ENCODE measurements at regions not wholly inside any gene's neighbourhood (a gene's known extent, or its start where the extent isn't known, plus 50 kb on each side); places are given as distances from the start of the nearest gene placed in this dataset.

DNA sequence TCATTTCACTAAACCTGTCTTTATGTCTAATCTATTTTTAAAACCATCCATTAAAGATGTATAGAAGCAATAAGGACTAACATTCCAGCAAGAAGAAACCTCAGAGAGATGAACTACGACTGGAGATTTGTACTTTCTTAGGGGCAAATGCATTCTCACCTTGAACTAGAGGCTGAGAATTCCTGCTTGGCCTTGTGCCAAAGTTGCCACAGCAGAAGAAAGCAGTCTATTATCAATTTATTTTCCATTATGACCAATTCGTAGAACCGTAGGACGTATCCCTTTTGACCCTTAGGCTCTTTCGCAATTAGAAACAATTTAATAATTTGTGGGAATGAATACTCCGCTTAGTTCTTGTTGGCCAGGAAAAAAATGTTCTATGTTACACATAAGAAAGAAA lies 1647.4 kb upstream of the CDH9 start:
- Histone ChIP-seq H3K4me2 (ENCODE audit: insufficient read depth, low read length) (no peak overlapping the region), H3K79me2 (ENCODE audit: insufficient read depth, low read length) (no peaks in the 10 kb centered on the region), H2AFZ (ENCODE audit: low read length) (no peak overlapping the region), H3K4me1 (ENCODE audit: insufficient read depth, low read length) (no peaks in the 10 kb centered on the region), H4K20me1 (ENCODE audit: insufficient read depth, low read length) (no peaks in the 10 kb centered on the region), H3K4me3 (ENCODE audit: insufficient read depth, low read length) (no peak overlapping the region), H3K9me3 (ENCODE audit: low read depth, low read length) (no peaks in the 10 kb centered on the region), H3K36me3 (ENCODE audit: insufficient read depth, low read length) (no peaks in the 10 kb centered on the region), H3K27me3 (ENCODE audit: insufficient read depth, low read length) (no peaks in the 10 kb centered on the region), H3K27ac (ENCODE audit: low read depth, low read length) (no peak overlapping the region)
- TF ChIP-seq, protein P1, sequence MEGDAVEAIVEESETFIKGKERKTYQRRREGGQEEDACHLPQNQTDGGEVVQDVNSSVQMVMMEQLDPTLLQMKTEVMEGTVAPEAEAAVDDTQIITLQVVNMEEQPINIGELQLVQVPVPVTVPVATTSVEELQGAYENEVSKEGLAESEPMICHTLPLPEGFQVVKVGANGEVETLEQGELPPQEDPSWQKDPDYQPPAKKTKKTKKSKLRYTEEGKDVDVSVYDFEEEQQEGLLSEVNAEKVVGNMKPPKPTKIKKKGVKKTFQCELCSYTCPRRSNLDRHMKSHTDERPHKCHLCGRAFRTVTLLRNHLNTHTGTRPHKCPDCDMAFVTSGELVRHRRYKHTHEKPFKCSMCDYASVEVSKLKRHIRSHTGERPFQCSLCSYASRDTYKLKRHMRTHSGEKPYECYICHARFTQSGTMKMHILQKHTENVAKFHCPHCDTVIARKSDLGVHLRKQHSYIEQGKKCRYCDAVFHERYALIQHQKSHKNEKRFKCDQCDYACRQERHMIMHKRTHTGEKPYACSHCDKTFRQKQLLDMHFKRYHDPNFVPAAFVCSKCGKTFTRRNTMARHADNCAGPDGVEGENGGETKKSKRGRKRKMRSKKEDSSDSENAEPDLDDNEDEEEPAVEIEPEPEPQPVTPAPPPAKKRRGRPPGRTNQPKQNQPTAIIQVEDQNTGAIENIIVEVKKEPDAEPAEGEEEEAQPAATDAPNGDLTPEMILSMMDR (IDR thresholded peaks at IDR 0.05; ENCODE audit: extremely low read depth, low read depth, low read length): no peak
- peak; percentile 8 for DNase-seq (ENCODE audit: insufficient read length, low spot score, missing footprints)

DNA sequence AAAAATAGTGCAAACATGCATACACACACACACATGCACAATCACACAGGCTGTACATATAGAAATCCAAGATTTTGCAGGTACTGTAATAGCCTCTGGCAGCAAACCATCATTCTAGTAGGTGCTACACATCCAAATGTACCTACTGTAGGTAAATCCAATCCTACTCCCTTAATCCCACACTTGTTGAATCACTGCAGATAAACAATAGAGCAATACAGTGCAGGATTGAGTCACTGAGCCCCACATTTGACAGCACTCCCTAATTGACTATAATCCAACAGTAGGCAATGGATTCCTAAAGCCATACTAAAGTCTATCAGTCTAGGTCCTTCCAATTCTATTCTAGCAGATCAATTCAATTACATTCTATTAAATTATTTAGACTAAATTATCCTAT lies 1640.5 kb upstream of the CDH9 start:
- H2AFZ ChIP-seq (ENCODE audit: low read length): no peak overlapping the region
- H3K9me3 ChIP-seq (ENCODE audit: low read depth, low read length): no peaks in the 10 kb centered on the region
- no peaks in the 10 kb centered on the region for H3K27me3 ChIP-seq (ENCODE audit: insufficient read depth, low read length)
- no peaks in the 10 kb centered on the region for H4K20me1 ChIP-seq (ENCODE audit: insufficient read depth, low read length)
- no peak overlapping the region for H3K27ac ChIP-seq (ENCODE audit: low read depth, low read length)
- TF ChIP-seq, protein P1 (IDR thresholded peaks at IDR 0.05; ENCODE audit: extremely low read depth, low read depth, low read length): no peak
- no peak overlapping the region for H3K4me3 ChIP-seq (ENCODE audit: insufficient read depth, low read length)
- no peaks in the 10 kb centered on the region for H3K36me3 ChIP-seq (ENCODE audit: insufficient read depth, low read length)
- H3K79me2 ChIP-seq (ENCODE audit: insufficient read depth, low read length): no peaks in the 10 kb centered on the region
- no peak overlapping the region for H3K4me2 ChIP-seq (ENCODE audit: insufficient read depth, low read length)
- no peaks in the 10 kb centered on the region for H3K4me1 ChIP-seq (ENCODE audit: insufficient read depth, low read length)
- DNase-seq (ENCODE audit: insufficient read length, low spot score, missing footprints): no peak

DNA sequence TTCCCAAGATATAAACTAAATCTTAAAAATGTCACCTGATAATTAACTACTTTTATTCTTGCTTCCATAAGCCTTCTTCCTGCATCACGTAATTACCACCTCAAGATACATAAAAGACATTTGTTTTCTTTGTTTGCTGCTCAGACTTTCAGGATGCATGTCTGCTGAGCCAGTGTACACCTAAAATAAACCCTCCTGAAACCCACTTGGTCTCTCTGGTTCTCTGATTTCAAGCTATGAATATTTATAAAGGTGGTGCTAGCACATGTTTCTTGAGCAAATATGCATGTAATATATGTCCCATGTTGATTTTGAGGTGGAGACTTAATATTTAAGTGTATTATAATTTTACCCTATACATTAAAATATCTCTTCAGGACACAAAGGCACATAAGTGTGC lies 1627.7 kb upstream of the CDH9 start:
- DNase-seq (ENCODE audit: insufficient read length, low spot score, missing footprints): no peak
- H4K20me1 ChIP-seq (ENCODE audit: insufficient read depth, low read length): no peaks in the 10 kb centered on the region
- no peaks in the 10 kb centered on the region for H3K4me1 ChIP-seq (ENCODE audit: insufficient read depth, low read length)
- H2AFZ ChIP-seq (ENCODE audit: low read length): no peak overlapping the region
- no peaks in the 10 kb centered on the region for H3K79me2 ChIP-seq (ENCODE audit: insufficient read depth, low read length)
- TF ChIP-seq, protein P1 (IDR thresholded peaks at IDR 0.05; ENCODE audit: extremely low read depth, low read depth, low read length): no peak
- no peak overlapping the region for H3K4me3 ChIP-seq (ENCODE audit: insufficient read depth, low read length)
- no peaks in the 10 kb centered on the region for H3K36me3 ChIP-seq (ENCODE audit: insufficient read depth, low read length)
- no peak overlapping the region for H3K27ac ChIP-seq (ENCODE audit: low read depth, low read length)
- no peak overlapping the region for H3K4me2 ChIP-seq (ENCODE audit: insufficient read depth, low read length)
- H3K9me3 ChIP-seq (ENCODE audit: low read depth, low read length): peaks cover 6% of the 10 kb centered on the region
- no peaks in the 10 kb centered on the region for H3K27me3 ChIP-seq (ENCODE audit: insufficient read depth, low read length)

DNA sequence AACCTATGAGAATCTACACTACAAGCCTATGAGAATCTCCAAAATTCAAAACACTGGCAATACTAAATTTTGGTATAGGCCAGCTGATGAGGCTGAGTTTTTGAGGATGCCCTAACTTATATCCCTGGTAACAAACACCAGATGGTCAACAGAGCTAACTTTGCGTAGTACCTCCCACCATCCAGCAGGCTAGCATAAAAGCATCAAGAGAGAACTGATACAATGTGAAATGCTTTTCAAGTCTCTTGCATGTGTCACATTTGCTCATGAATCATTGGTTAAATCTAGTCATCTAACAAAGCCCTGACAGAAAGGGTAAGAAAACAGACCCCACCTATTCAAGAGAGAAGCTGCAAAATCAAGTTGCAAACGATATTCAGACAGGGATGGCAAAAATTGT lies 1609.7 kb upstream of the CDH9 start:
- TF ChIP-seq, protein P1 (IDR thresholded peaks at IDR 0.05; ENCODE audit: extremely low read depth, low read depth, low read length): no peak
- Histone ChIP-seq H3K36me3 (ENCODE audit: insufficient read depth, low read length) (no peaks in the 10 kb centered on the region), H3K27ac (ENCODE audit: low read depth, low read length) (no peak overlapping the region), H3K27me3 (ENCODE audit: insufficient read depth, low read length) (no peaks in the 10 kb centered on the region), H3K4me3 (ENCODE audit: insufficient read depth, low read length) (no peak overlapping the region), H4K20me1 (ENCODE audit: insufficient read depth, low read length) (no peaks in the 10 kb centered on the region), H3K4me1 (ENCODE audit: insufficient read depth, low read length) (no peaks in the 10 kb centered on the region), H3K4me2 (ENCODE audit: insufficient read depth, low read length) (no peak overlapping the region), H3K9me3 (ENCODE audit: low read depth, low read length) (no peaks in the 10 kb centered on the region), H3K79me2 (ENCODE audit: insufficient read depth, low read length) (no peaks in the 10 kb centered on the region), H2AFZ (ENCODE audit: low read length) (no peak overlapping the region)
- DNase-seq (ENCODE audit: insufficient read length, low spot score, missing footprints): no peak

All from osteoblast (primary cell).